ENCODE measurements at regions not wholly inside any gene's neighbourhood (a gene's known extent, or its start where the extent isn't known, plus 50 kb on each side); places are given as distances from the start of the nearest gene placed in this dataset.

- TF ChIP-seq ATF2 (CRISPR knock-in tag; IDR thresholded peaks at IDR 0.05) (no peak), CHD4 (IDR thresholded peaks at IDR 0.05; ENCODE audit: borderline replicate concordance, low read length) (no peak), ATF6 (CRISPR knock-in tag; conservative IDR thresholded peaks at IDR 0.05) (no peak), REST (IDR thresholded peaks at IDR 0.05; ENCODE audit: borderline replicate concordance in 1 of 2, low read depth in 1 of 2, low read length in 2 of 2) (no peak), CTCF (CRISPR knock-in tag; IDR thresholded peaks at IDR 0.05) (no peak), GLMP (CRISPR knock-in tag; IDR thresholded peaks at IDR 0.05; ENCODE audit: borderline replicate concordance) (no peak), ATF7 (IDR thresholded peaks at IDR 0.05) (no peak), ATF7 (CRISPR knock-in tag; IDR thresholded peaks at IDR 0.05) (no peak), SMARCC2 (IDR thresholded peaks at IDR 0.05) (no peak)
Observed at GRCh38 chr12:85413266-85413665, 133.2 kb downstream of the ALX1 start.

Measured in HepG2 (cell line).